Calu3 (cell line): ENCODE measurements at regions not wholly inside any gene's neighbourhood (a gene's known extent, or its start where the extent isn't known, plus 50 kb on each side); places are given as distances from the start of the nearest gene placed in this dataset.
"Not testable (repeated sequence)": the region's sequence is repeated elsewhere in the genome, so short reads cannot be mapped to it uniquely, and the experiment has no call there.

ENCODE experiments used
- BruUV-seq: library from RNA; stranded (reverse); fragments of 400-500 nt; replicated peaks from 2 replicates; lab custom pipeline; 2021; lab: Mats Ljungman, UMichigan
- CTCF ChIA-PET: fragments of 300-600 bp; sonication (Branson Sonifier 250); formaldehyde crosslinking; loops from one replicate; lab custom pipeline; 2022; ENCODE audit warnings: antibody characterized with exemption; lab: Charles Lee
- DNase-seq: peaks from one replicate; pipeline ENCODE4 v3.0.0; 2022
- H3K27ac Mint-ChIP-seq: one replicate; pipeline ENCODE4 v1.8.0; 2022; ENCODE audit warnings: mixed read lengths; ENCODE audit not compliant: unreplicated experiment
- H3K27me3 Mint-ChIP-seq: one replicate; pipeline ENCODE4 v1.8.0; 2022; ENCODE audit warnings: mixed read lengths; ENCODE audit not compliant: unreplicated experiment
- H3K36me3 Mint-ChIP-seq: one replicate; pipeline ENCODE4 v1.8.0; 2022; ENCODE audit warnings: mild to moderate bottlenecking, moderate library complexity, mixed read lengths; ENCODE audit not compliant: insufficient read depth, unreplicated experiment
- H3K4me1 Mint-ChIP-seq: one replicate; pipeline ENCODE4 v1.8.0; 2022; ENCODE audit warnings: mild to moderate bottlenecking, low read depth, mixed read lengths; ENCODE audit not compliant: unreplicated experiment
- H3K4me3 Mint-ChIP-seq: one replicate; pipeline ENCODE4 v1.8.0; 2022; ENCODE audit warnings: mild to moderate bottlenecking, low read depth, moderate library complexity, mixed read lengths; ENCODE audit not compliant: unreplicated experiment
- H3K9me3 Mint-ChIP-seq: one replicate; pipeline ENCODE4 v1.8.0; 2022; ENCODE audit warnings: low read depth, mixed read lengths; ENCODE audit not compliant: unreplicated experiment
- CTCF ChIP-seq: fragments of 200-600 bp; IDR thresholded peaks from one replicate; pipeline ENCODE4 v1.8.0; 2022; ENCODE audit warnings: antibody characterized with exemption; ENCODE audit not compliant: unreplicated experiment
- intact Hi-C: fragments of 100-400 bp; cut with micrococcal nuclease; formaldehyde crosslinking; loops from one replicate; pipeline ENCODE4 v1.10.0; 2022; ENCODE audit not compliant: unreplicated experiment

DNA sequence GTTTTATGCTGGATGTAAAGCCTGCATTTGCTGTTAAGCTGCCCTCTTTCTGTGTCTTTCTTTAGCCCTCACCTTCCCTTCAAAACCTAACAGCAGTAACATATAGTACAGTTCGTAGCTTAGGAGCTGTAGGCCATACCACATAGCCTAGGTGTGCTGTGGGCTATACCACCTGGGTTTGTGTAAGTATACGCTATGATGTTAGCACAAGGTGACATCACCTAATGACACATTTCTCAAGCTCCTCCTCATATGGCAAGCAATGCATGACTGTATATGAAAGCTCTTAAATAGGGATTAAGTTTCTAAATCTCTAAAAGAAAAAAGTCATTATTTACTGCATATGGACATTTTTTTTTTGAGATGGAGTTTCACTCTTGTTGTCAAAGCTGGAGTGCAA, 57.8 kb upstream of the TMEM97 start:
- no peak for TF ChIP-seq CTCF
- H3K36me3 Mint-ChIP-seq: no peaks in the 10 kb centered on the region
- no peak overlapping the region for H3K27ac Mint-ChIP-seq
- no peaks in the 10 kb centered on the region for H3K27me3 Mint-ChIP-seq
- peaks cover 11% of the 10 kb centered on the region for H3K4me1 Mint-ChIP-seq
- no peak overlapping the region for H3K4me3 Mint-ChIP-seq
- intact Hi-C loops: no loop called here
- DNase-seq: no peak
- H3K9me3 Mint-ChIP-seq: no peaks in the 10 kb centered on the region
- CTCF ChIA-PET: no interaction called here
- BruUV-seq: no TSS peak

GRCh38 chr17:28262123-28262745, 56.8 kb upstream of the TMEM97 start:
- BruUV-seq, H3K27ac Mint-ChIP-seq, CTCF ChIA-PET, H3K4me3 Mint-ChIP-seq, DNase-seq, intact Hi-C loops, H3K36me3 Mint-ChIP-seq, H3K9me3 Mint-ChIP-seq, H3K27me3 Mint-ChIP-seq: not testable (repeated sequence)
- peaks cover 11% of the 10 kb centered on the region for H3K4me1 Mint-ChIP-seq

DNA sequence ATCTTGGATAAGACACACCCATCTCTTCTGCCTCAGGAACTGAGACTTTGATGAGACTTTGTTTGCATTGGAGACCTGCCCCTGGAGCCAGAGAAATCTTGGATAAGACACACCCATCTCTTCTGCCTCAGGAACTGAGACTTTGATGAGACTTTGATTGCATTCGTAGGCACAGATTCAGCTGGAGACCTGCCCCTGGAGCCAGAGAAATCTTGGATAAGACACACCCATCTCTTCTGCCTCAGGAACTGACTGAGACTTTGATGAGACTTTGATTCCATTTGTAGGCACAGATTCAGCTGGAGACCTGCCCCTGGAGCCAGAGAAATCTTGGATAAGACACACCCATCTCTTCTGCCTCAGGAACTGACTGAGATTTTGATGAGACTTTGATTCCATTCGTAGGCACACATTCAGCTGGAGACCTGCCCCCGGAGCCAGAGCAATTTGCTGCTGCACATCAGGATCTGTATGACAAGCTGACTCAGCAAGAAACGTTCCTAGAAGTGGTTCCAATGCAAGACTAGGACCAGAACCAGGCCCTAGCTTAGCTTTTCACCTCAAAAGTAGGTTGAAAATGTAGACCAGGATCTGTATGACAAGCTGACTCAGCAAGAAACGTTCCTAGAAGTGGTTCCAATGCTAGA, 54.0 kb upstream of the TMEM97 start:
- H3K4me3 Mint-ChIP-seq, H3K4me1 Mint-ChIP-seq, H3K27ac Mint-ChIP-seq, H3K9me3 Mint-ChIP-seq, intact Hi-C loops, BruUV-seq, CTCF ChIA-PET, DNase-seq, H3K36me3 Mint-ChIP-seq: not testable (repeated sequence)
- H3K27me3 Mint-ChIP-seq: peaks cover 16% of the 10 kb centered on the region

GRCh38 chr17:28265856-28266546, 53.0 kb upstream of the TMEM97 start:
- H3K4me3 Mint-ChIP-seq, BruUV-seq, intact Hi-C loops, H3K4me1 Mint-ChIP-seq, H3K36me3 Mint-ChIP-seq, CTCF ChIA-PET, H3K9me3 Mint-ChIP-seq, DNase-seq, H3K27ac Mint-ChIP-seq: not testable (repeated sequence)
- peaks cover 25% of the 10 kb centered on the region for H3K27me3 Mint-ChIP-seq

- H3K4me3 Mint-ChIP-seq, H3K9me3 Mint-ChIP-seq, BruUV-seq, H3K4me1 Mint-ChIP-seq, intact Hi-C loops, CTCF ChIA-PET, H3K36me3 Mint-ChIP-seq, DNase-seq, H3K27ac Mint-ChIP-seq: not testable (repeated sequence)
- peaks cover 26% of the 10 kb centered on the region for H3K27me3 Mint-ChIP-seq
Measured at GRCh38 chr17:28266547-28266920, 52.5 kb upstream of the TMEM97 start.

GRCh38 chr17:28266926-28267719, 51.9 kb upstream of the TMEM97 start:
- H3K4me3 Mint-ChIP-seq, intact Hi-C loops, BruUV-seq, CTCF ChIA-PET, DNase-seq, H3K36me3 Mint-ChIP-seq, H3K4me1 Mint-ChIP-seq, H3K9me3 Mint-ChIP-seq, H3K27ac Mint-ChIP-seq: not testable (repeated sequence)
- H3K27me3 Mint-ChIP-seq: peaks cover 32% of the 10 kb centered on the region
